Stimulated activated CD8-positive, alpha-beta memory T cell treated with anti-CD3 and anti-CD28 coated beads, Interleukin-2, amount 100 ng/mL, for 1 hour (primary cell): ENCODE measurements at regions not wholly inside any gene's neighbourhood (a gene's known extent, or its start where the extent isn't known, plus 50 kb on each side); places are given as distances from the start of the nearest gene placed in this dataset.
"Not testable (repeated sequence)": the region's sequence is repeated elsewhere in the genome, so short reads cannot be mapped to it uniquely, and the experiment has no call there.

Source experiments
- DNase-seq, 2 donors: peaks; one replicate each; pipeline ENCODE4 v3.0.0-alpha.2; 2020; ENCODE audit warnings: low read depth in 2 of 2

- no peak for DNase-seq
Measured at GRCh38 chr10:81576336-81576735, 298.7 kb upstream of the NRG3 start.

GRCh38 chr10:81594991-81595390 lies 280.0 kb upstream of the NRG3 start:
- no peak for DNase-seq

- DNase-seq: no peak
Measured at GRCh38 chr10:81600185-81600584, 274.8 kb upstream of the NRG3 start.

GRCh38 chr10:81603106-81603620 lies 271.8 kb upstream of the NRG3 start:
- no peak for DNase-seq

GRCh38 chr10:81644485-81644884 lies 230.5 kb upstream of the NRG3 start:
- not testable (repeated sequence) for DNase-seq

GRCh38 chr10:81655986-81656385 lies 219.0 kb upstream of the NRG3 start:
- DNase-seq: no peak

- DNase-seq: no peak
Measured at GRCh38 chr10:81662837-81663236, 212.2 kb upstream of the NRG3 start.

GRCh38 chr10:81664800-81665199 lies 210.2 kb upstream of the NRG3 start:
- not testable (repeated sequence) for DNase-seq

- no peak for DNase-seq
Measured at GRCh38 chr10:81674941-81675340, 200.1 kb upstream of the NRG3 start.

GRCh38 chr10:81679291-81679690 lies 195.7 kb upstream of the NRG3 start:
- DNase-seq: no peak

GRCh38 chr10:81680359-81680758 lies 194.6 kb upstream of the NRG3 start:
- DNase-seq: no peak

- DNase-seq: no peak
Measured at GRCh38 chr10:81688459-81688858, 186.5 kb upstream of the NRG3 start.

- DNase-seq: no peak
Measured at GRCh38 chr10:81696609-81697388, 178.2 kb upstream of the NRG3 start.

- no peak for DNase-seq
Measured at GRCh38 chr10:81704596-81704995, 170.4 kb upstream of the NRG3 start.

GRCh38 chr10:81708416-81708815 lies 166.6 kb upstream of the NRG3 start:
- DNase-seq: no peak

GRCh38 chr10:81708929-81709328 lies 166.1 kb upstream of the NRG3 start:
- no peak for DNase-seq

GRCh38 chr10:81722399-81722798 lies 152.6 kb upstream of the NRG3 start:
- no peak for DNase-seq

GRCh38 chr10:81724431-81724830 lies 150.6 kb upstream of the NRG3 start:
- DNase-seq: no peak

- no peak for DNase-seq
Measured at GRCh38 chr10:81725851-81726250, 149.1 kb upstream of the NRG3 start.

GRCh38 chr10:81728692-81729091 lies 146.3 kb upstream of the NRG3 start:
- DNase-seq: no peak

- DNase-seq: no peak
Measured at GRCh38 chr10:81730891-81731290, 144.1 kb upstream of the NRG3 start.

GRCh38 chr10:81733542-81733941 lies 141.5 kb upstream of the NRG3 start:
- DNase-seq: no peak

- not testable (repeated sequence) for DNase-seq
Measured at GRCh38 chr10:81735167-81735566, 139.8 kb upstream of the NRG3 start.

GRCh38 chr10:81759111-81759510 lies 115.9 kb upstream of the NRG3 start:
- no peak for DNase-seq
